ENCODE measurements at regions not wholly inside any gene's neighbourhood (a gene's known extent, or its start where the extent isn't known, plus 50 kb on each side); places are given as distances from the start of the nearest gene placed in this dataset.

DNA sequence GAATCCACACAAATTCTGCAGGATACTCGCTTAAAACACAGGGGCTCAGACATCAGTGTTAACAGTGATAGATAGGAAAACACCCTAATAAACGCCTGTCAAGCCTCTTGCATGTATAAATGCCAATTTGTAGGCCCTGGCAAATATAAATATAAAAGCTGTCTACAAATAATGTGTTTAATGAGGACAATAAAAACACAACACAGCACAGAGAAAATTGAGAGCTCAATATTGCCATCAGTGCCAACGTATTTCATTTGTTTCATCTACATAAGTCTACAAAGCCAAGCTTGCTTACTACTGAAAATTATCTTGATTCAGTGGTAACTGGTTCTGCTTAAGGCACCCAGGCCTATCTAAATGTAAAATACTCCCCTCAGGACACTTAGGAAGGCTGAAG, 1387.0 kb upstream of the TENM4 start:
- no peak overlapping the region for H2AK9ac ChIP-seq (replicated peaks; ENCODE audit: low read depth, low read length, poor library complexity)
- no peak overlapping the region for H3K4me3 ChIP-seq (ENCODE audit: insufficient read depth, low read depth, low read length)
- no peak overlapping the region for H3K18ac ChIP-seq (ENCODE audit: low read depth, low read length)
- TF ChIP-seq NFE2L2 (IDR thresholded peaks at IDR 0.05; ENCODE audit: low read depth, low read length) (no peak), MXI1 (IDR thresholded peaks at IDR 0.05; ENCODE audit: borderline replicate concordance, low read depth, low read length) (no peak), MAFK (IDR thresholded peaks at IDR 0.05; ENCODE audit: low read depth, low read length) (no peak), CEBPB (IDR thresholded peaks at IDR 0.05; ENCODE audit: low read depth, low read length) (no peak), MAZ (IDR thresholded peaks at IDR 0.05; ENCODE audit: borderline replicate concordance, low read depth, low read length) (no peak), CHD1 (IDR thresholded peaks at IDR 0.05; ENCODE audit: low read depth, low read length) (no peak), SMC3 (IDR thresholded peaks at IDR 0.05; ENCODE audit: low read depth, low read length) (no peak), POLR2A (IDR thresholded peaks at IDR 0.05; ENCODE audit: low read depth, low read length) (no peak), RFX5 (IDR thresholded peaks at IDR 0.05; ENCODE audit: low read depth, low read length) (no peak), FOS (IDR thresholded peaks at IDR 0.05; ENCODE audit: low read depth, low read length) (no peak), RCOR1 (IDR thresholded peaks at IDR 0.05; ENCODE audit: insufficient replicate concordance, low read length) (no peak), BHLHE40 (IDR thresholded peaks at IDR 0.05; ENCODE audit: low read depth, low read length) (no peak)
- TF ChIP-seq, protein P1, sequence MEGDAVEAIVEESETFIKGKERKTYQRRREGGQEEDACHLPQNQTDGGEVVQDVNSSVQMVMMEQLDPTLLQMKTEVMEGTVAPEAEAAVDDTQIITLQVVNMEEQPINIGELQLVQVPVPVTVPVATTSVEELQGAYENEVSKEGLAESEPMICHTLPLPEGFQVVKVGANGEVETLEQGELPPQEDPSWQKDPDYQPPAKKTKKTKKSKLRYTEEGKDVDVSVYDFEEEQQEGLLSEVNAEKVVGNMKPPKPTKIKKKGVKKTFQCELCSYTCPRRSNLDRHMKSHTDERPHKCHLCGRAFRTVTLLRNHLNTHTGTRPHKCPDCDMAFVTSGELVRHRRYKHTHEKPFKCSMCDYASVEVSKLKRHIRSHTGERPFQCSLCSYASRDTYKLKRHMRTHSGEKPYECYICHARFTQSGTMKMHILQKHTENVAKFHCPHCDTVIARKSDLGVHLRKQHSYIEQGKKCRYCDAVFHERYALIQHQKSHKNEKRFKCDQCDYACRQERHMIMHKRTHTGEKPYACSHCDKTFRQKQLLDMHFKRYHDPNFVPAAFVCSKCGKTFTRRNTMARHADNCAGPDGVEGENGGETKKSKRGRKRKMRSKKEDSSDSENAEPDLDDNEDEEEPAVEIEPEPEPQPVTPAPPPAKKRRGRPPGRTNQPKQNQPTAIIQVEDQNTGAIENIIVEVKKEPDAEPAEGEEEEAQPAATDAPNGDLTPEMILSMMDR (conservative IDR thresholded peaks at IDR 0.05; ENCODE audit: low read depth, low read length): no peak
- no peak overlapping the region for H2BK20ac ChIP-seq (ENCODE audit: low read depth, low read length)
- no peaks in the 10 kb centered on the region for H4K20me1 ChIP-seq (ENCODE audit: insufficient read depth, low read length)
- no peak overlapping the region for H3K56ac ChIP-seq (ENCODE audit: extremely low read depth, insufficient read depth, low read length)
- DNase-seq (no peak), ATAC-seq (ENCODE audit: low read depth) (no peak)
- no peak overlapping the region for H3K4me2 ChIP-seq (ENCODE audit: low read depth, low read length)
- no peak overlapping the region for H2BK120ac ChIP-seq (ENCODE audit: low read depth, low read length)
- H3K79me1 ChIP-seq (ENCODE audit: low read depth in 1 of 2, low read length in 2 of 2): no peaks in the 10 kb centered on the region
- no peaks in the 10 kb centered on the region for H3K27me3 ChIP-seq (ENCODE audit: control insufficient read depth, insufficient read depth, low read length)
- POLR2A ChIA-PET (ENCODE audit: unreplicated experiment): no interaction called here
- H4K91ac ChIP-seq (ENCODE audit: insufficient read depth, low read depth, low read length): no peak overlapping the region
- no peaks in the 10 kb centered on the region for H3K36me3 ChIP-seq (ENCODE audit: control insufficient read depth, insufficient read depth, low read length)
- no peak overlapping the region for H4K5ac ChIP-seq (ENCODE audit: low read depth, low read length)
- intact Hi-C loops (cut with micrococcal nuclease) (loop anchor here (1.0 kb wide), 1 partner anchor 35 kb away; no protein-coding TSS in a partner anchor), dilution Hi-C loops (cut with HindIII; ENCODE audit: low sequenced_read_pairs, unreplicated experiment) (no loop called here), in situ Hi-C loops (cut with MboI; ENCODE audit: low sequenced_read_pairs) (no loop called here)
- WGBS, 2 experiments (ENCODE audit: extremely low coverage in 2 of 2, insufficient read length in 1 of 2): no CpG with 5 or more reads among the region's 3 CpGs
- H2AFZ ChIP-seq (replicated peaks; ENCODE audit: low read length, poor library complexity): no peak overlapping the region
- no peak overlapping the region for H3K14ac ChIP-seq (replicated peaks; ENCODE audit: low read depth, low read length)
- no peak overlapping the region for H2BK5ac ChIP-seq (ENCODE audit: low read depth, low read length, poor library complexity, severe bottlenecking)
- H3K9me3 ChIP-seq (ENCODE audit: control insufficient read depth, insufficient read depth, low read length): no peaks in the 10 kb centered on the region
- H4K8ac ChIP-seq (ENCODE audit: low read depth in 2 of 2, low read length in 2 of 2): no peak overlapping the region
- no TSS peak for BruUV-seq (replicated peaks)
- H3K4me1 ChIP-seq (ENCODE audit: control insufficient read depth, insufficient read depth, low read length): no peaks in the 10 kb centered on the region
- no peak overlapping the region for H2AK5ac ChIP-seq (ENCODE audit: low read depth, low read length)
- H2BK15ac ChIP-seq (ENCODE audit: low read depth, low read length): no peak overlapping the region
- H3K27ac ChIP-seq (ENCODE audit: insufficient read depth, low read length): no peak overlapping the region
- H3K9me1 ChIP-seq (ENCODE audit: insufficient read depth, low read length): no peaks in the 10 kb centered on the region
- no peak overlapping the region for H3K4ac ChIP-seq (ENCODE audit: low read depth, low read length)
- H3K23ac ChIP-seq (ENCODE audit: low read depth, low read length): no peak overlapping the region
- CTCF ChIA-PET: no interaction called here
- H3K9ac ChIP-seq (ENCODE audit: low read depth, low read length): no peak overlapping the region
